Stimulated activated naive CD4-positive, alpha-beta T cell (primary cell): ENCODE measurements at regions not wholly inside any gene's neighbourhood (a gene's known extent, or its start where the extent isn't known, plus 50 kb on each side); places are given as distances from the start of the nearest gene placed in this dataset.

ENCODE experiments used
- DNase-seq, 6 experiments: peaks; one replicate each; lab custom pipeline; 2025; lab: John Stamatoyannopoulos, UW

DNA sequence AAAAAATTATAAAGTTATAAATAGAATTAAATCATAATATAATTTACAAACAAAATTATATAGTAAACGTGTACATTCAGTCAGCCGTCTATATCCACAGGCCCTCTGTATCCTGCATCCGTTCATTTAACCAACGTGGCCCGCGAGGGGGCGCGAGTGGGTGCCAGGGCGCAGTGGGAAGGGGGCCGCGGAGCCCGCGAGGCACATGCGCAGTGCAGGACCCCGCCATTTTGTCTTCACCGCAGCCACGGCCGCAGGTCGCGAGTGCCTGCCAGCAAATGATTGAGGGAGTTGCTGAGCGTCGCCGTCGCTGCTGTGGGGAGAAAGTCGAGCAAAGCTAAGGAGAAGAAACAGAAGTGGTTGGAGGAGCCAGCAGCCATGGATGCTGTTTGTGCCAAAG, 53.4 kb upstream of the ECI2 start:
- DNase-seq: no peak

- DNase-seq: no peak
Measured at GRCh38 chr6:4187480-4187879, 52.1 kb upstream of the ECI2 start.

- no peak for DNase-seq
Measured at GRCh38 chr6:4186385-4186784, 51.0 kb upstream of the ECI2 start.

GRCh38 chr6:4185846-4186245, 50.5 kb upstream of the ECI2 start:
- DNase-seq: no peak

DNA sequence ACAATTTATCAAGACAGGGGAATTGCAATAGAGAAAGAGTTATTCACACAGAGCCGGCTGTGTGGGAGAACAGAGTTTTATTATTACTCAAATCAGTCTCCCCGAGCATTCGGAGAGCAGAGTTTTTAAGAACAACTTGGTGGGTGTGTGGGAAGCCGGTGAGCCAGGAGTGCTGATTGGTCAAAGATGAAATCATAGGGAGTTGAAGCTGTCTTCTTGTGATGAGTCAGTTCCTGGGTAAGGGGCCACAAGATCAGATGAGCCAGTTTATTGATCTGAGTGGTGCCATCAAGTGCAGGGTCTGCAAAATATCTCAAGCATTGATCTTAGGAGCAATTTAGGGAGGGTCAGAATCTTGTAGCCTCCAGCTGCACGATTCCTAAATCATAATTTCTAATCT, 50.0 kb upstream of the ECI2 start:
- no peak for DNase-seq
